Loucy (cell line): ENCODE measurements at regions not wholly inside any gene's neighbourhood (a gene's known extent, or its start where the extent isn't known, plus 50 kb on each side); places are given as distances from the start of the nearest gene placed in this dataset.

Source experiments
- H2AFZ ChIP-seq: fragments of 200-600 bp; sonication (generic); 2 replicates; pipeline ENCODE4 v1.6.0; 2016; ENCODE audit warnings: antibody characterized with exemption, mild to moderate bottlenecking, low read length, moderate library complexity
- H3F3A ChIP-seq: fragments of 200-600 bp; 2 replicates; pipeline ENCODE4 v1.6.0; 2016; ENCODE audit warnings: antibody characterized with exemption, low read depth, mild to moderate bottlenecking
- H3K27me3 ChIP-seq: fragments of 200-600 bp; sonication (generic); 2 replicates; pipeline ENCODE4 v1.6.1; 2014; ENCODE audit warnings: low read length, mild to moderate bottlenecking; ENCODE audit not compliant: insufficient read depth, poor library complexity, severe bottlenecking
- H3K36me3 ChIP-seq: fragments of 200-600 bp; sonication (generic); 2 replicates; pipeline ENCODE4 v1.6.1; 2016; ENCODE audit warnings: low read length; ENCODE audit not compliant: insufficient read depth
- H3K4me1 ChIP-seq: fragments of 200-600 bp; sonication (generic); 2 replicates; pipeline ENCODE4 v1.5.1; 2014; ENCODE audit warnings: low read length, mild to moderate bottlenecking; ENCODE audit not compliant: insufficient read depth, poor library complexity, severe bottlenecking
- H3K4me2 ChIP-seq: fragments of 200-600 bp; sonication (generic); 2 replicates; pipeline ENCODE4 v1.6.0; 2014; ENCODE audit warnings: antibody characterized with exemption, low read length, low read depth, mild to moderate bottlenecking; ENCODE audit not compliant: poor library complexity, severe bottlenecking
- H3K4me3 ChIP-seq: fragments of 200-600 bp; sonication (generic); 2 replicates; pipeline ENCODE4 v1.5.1; 2014; ENCODE audit warnings: low read length, mild to moderate bottlenecking, mixed read lengths; ENCODE audit not compliant: poor library complexity, severe bottlenecking
- H3K79me2 ChIP-seq: fragments of 200-600 bp; sonication (generic); 2 replicates; pipeline ENCODE4 v1.6.1; 2014; ENCODE audit warnings: low read length; ENCODE audit not compliant: insufficient read depth
- H3K9ac ChIP-seq: fragments of 200-600 bp; sonication (generic); 2 replicates; pipeline ENCODE4 v1.6.0; 2014; ENCODE audit warnings: mild to moderate bottlenecking, low read depth, low read length, moderate library complexity; ENCODE audit not compliant: poor library complexity, severe bottlenecking
- H3K9me2 ChIP-seq: fragments of 200-600 bp; sonication (generic); replicated peaks from 2 replicates; pipeline ENCODE4 v1.6.1; 2016; ENCODE audit warnings: low read depth, low read length, mixed read lengths
- H3K9me3 ChIP-seq: fragments of 200-600 bp; sonication (generic); 2 replicates; pipeline ENCODE4 v1.6.1; 2014; ENCODE audit warnings: mild to moderate bottlenecking, antibody characterized with exemption, low read length, low read depth; ENCODE audit not compliant: insufficient read depth
- H4K20me1 ChIP-seq: fragments of 200-600 bp; sonication (generic); 2 replicates; pipeline ENCODE4 v1.6.0; 2014; ENCODE audit warnings: antibody characterized with exemption, low read length, mild to moderate bottlenecking; ENCODE audit not compliant: insufficient read depth, poor library complexity, severe bottlenecking
- CTCF ChIP-seq: fragments of 200-600 bp; sonication (generic); conservative IDR thresholded peaks from 2 replicates; pipeline ENCODE4 v1.5.1; 2014; ENCODE audit warnings: mild to moderate bottlenecking, antibody characterized with exemption, low read length
- EZH2phosphoT487 ChIP-seq: fragments of 200-600 bp; IDR thresholded peaks from 2 replicates; pipeline ENCODE4 v1.6.1; 2018; ENCODE audit warnings: antibody characterized with exemption, mild to moderate bottlenecking, moderate library complexity, borderline replicate concordance

GRCh38 chr13:68174893-68175292 is 944.8 kb upstream of the PCDH9 start:
- Histone ChIP-seq H4K20me1 (no peaks in the 10 kb centered on the region), H3K4me3 (no peak overlapping the region), H3K27me3 (no peaks in the 10 kb centered on the region), H3K36me3 (no peaks in the 10 kb centered on the region), H3K4me1 (no peaks in the 10 kb centered on the region), H3K9me3 (no peaks in the 10 kb centered on the region), H3K4me2 (no peak overlapping the region), H2AFZ (no peak overlapping the region), H3K9me2 (no peaks in the 10 kb centered on the region), H3K79me2 (no peaks in the 10 kb centered on the region), H3K9ac (no peak overlapping the region), H3F3A (no peaks in the 10 kb centered on the region)
- TF ChIP-seq EZH2phosphoT487: no peak
- TF ChIP-seq CTCF: no peak

- H3K36me3 ChIP-seq: no peaks in the 10 kb centered on the region
- H3K4me1 ChIP-seq: no peaks in the 10 kb centered on the region
- H4K20me1 ChIP-seq: no peaks in the 10 kb centered on the region
- H3K9me3 ChIP-seq: no peaks in the 10 kb centered on the region
- H3K27me3 ChIP-seq: no peaks in the 10 kb centered on the region
- H3F3A ChIP-seq: no peaks in the 10 kb centered on the region
- H3K9ac ChIP-seq: no peak overlapping the region
- H3K4me3 ChIP-seq: no peak overlapping the region
- H3K79me2 ChIP-seq: no peaks in the 10 kb centered on the region
- no peak for TF ChIP-seq EZH2phosphoT487
- TF ChIP-seq CTCF: no peak
- no peak overlapping the region for H3K4me2 ChIP-seq
- no peaks in the 10 kb centered on the region for H3K9me2 ChIP-seq
- no peak overlapping the region for H2AFZ ChIP-seq
Measured at GRCh38 chr13:68173111-68173510, 943.0 kb upstream of the PCDH9 start.

DNA sequence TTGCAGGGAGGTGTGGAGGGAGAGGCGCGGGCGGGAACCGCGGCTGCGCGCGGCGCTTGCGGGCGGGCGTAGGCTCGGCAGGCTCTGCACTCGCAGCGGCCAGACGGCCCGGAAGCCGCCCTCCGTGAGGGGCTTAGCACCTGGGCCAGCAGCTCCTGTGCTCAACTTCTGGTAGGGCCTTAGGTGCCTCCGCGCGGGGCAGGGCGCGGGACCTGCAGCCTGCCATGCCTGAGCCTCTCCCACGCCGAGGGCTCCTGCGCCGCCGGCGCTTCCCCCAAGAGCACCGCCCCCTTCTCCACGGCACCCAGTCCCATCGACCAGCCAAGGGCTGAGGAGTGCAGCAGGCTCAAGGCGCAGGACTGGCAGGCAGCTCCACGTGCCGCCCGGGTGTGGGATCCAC is 940.8 kb upstream of the PCDH9 start:
- TF ChIP-seq EZH2phosphoT487 (no peak), CTCF (no peak)
- no peaks in the 10 kb centered on the region for H3K9me3 ChIP-seq
- H3K79me2 ChIP-seq: no peaks in the 10 kb centered on the region
- H3K4me2 ChIP-seq: no peak overlapping the region
- no peak overlapping the region for H2AFZ ChIP-seq
- H3K9me2 ChIP-seq: no peaks in the 10 kb centered on the region
- no peaks in the 10 kb centered on the region for H3F3A ChIP-seq
- no peaks in the 10 kb centered on the region for H3K4me1 ChIP-seq
- no peak overlapping the region for H3K9ac ChIP-seq
- H3K36me3 ChIP-seq: no peaks in the 10 kb centered on the region
- no peak overlapping the region for H3K4me3 ChIP-seq
- H4K20me1 ChIP-seq: no peaks in the 10 kb centered on the region
- H3K27me3 ChIP-seq: no peaks in the 10 kb centered on the region
